ES-I3 (cell line): ENCODE measurements at regions not wholly inside any gene's neighbourhood (a gene's known extent, or its start where the extent isn't known, plus 50 kb on each side); places are given as distances from the start of the nearest gene placed in this dataset.

Experiments used
- H3K36me3 ChIP-seq: 2 replicates; pipeline ENCODE4 v1.6.1; 2013; ENCODE audit warnings: mild to moderate bottlenecking, low read length, control low read depth, moderate library complexity; ENCODE audit not compliant: insufficient read depth
- H3K4me1 ChIP-seq: 2 replicates; pipeline ENCODE4 v1.6.1; 2013; ENCODE audit warnings: mild to moderate bottlenecking, control low read depth, low read length; ENCODE audit not compliant: insufficient read depth
- H3K9ac ChIP-seq: 2 replicates; pipeline ENCODE4 v1.6.1; 2013; ENCODE audit warnings: low read depth, mild to moderate bottlenecking, low read length, moderate library complexity
- H3K9me3 ChIP-seq: 2 replicates; pipeline ENCODE4 v1.6.1; 2013; ENCODE audit warnings: mild to moderate bottlenecking, low read length, moderate library complexity; ENCODE audit not compliant: control insufficient read depth, insufficient read depth

GRCh38 chr1:203926025-203926540, 64.7 kb downstream of the SNRPE start:
- Histone ChIP-seq H3K4me1 (no peaks in the 10 kb centered on the region), H3K36me3 (no peaks in the 10 kb centered on the region), H3K9me3 (no peaks in the 10 kb centered on the region), H3K9ac (no peak overlapping the region)

DNA sequence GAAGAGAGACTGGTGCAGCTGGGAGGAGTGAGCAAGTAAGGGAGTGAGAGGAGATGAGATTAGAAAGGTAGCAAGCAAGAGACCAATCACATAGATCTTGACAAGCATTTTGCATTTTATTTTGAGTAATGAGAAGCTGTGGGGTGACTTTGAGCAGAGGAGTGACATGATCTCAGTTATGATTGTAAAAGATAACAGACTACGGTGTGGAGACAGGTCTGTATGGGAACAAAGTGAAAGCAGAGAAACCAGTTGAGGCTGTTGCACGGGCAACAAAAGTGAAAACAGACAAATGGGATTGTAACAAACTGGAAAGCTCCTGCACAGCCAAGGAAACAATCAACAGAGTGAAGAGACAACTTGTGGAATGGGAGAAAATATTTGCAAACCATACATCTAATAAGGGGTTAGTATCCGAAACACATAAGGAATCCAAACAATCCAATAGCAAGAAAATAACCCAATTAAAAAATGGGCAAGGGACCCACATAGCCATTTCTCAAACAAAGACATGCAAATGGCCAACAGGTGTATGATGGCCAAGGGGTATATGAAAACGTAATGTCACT, 68.4 kb downstream of the SNRPE start:
- Histone ChIP-seq H3K4me1 (peaks cover 3% of the 10 kb centered on the region; the same call in 1 of the 2 replicates), H3K9me3 (no peaks in the 10 kb centered on the region), H3K9ac (no peak overlapping the region), H3K36me3 (no peaks in the 10 kb centered on the region)

DNA sequence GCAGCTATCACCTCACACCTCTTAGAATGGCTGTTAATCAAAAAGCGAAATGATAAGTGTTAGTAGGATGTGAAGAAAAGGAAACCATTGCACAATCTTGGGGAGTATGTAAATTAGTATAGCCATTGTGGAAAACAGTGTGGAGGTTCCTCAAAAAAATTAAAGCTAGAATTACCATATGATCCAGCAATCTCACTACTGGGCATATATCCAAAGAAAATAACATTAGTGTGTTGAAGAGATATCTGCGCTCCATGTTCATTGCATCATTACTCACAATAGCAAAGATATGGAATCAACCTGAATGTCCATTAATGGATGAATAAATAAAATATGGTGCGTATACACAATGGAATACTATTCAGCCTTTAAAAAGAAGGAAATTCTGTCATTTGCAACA, 68.9 kb downstream of the SNRPE start:
- Histone ChIP-seq H3K9me3 (no peaks in the 10 kb centered on the region), H3K9ac (no peak overlapping the region), H3K4me1 (peaks cover 3% of the 10 kb centered on the region; the same call in 1 of the 2 replicates), H3K36me3 (no peaks in the 10 kb centered on the region)

GRCh38 chr1:203931953-203932352, 70.6 kb downstream of the SNRPE start:
- H3K9me3 ChIP-seq = no peaks in the 10 kb centered on the region
- no peak overlapping the region for H3K9ac ChIP-seq
- H3K4me1 ChIP-seq = peaks cover 3% of the 10 kb centered on the region; the same call in 1 of the 2 replicates
- H3K36me3 ChIP-seq = no peaks in the 10 kb centered on the region

DNA sequence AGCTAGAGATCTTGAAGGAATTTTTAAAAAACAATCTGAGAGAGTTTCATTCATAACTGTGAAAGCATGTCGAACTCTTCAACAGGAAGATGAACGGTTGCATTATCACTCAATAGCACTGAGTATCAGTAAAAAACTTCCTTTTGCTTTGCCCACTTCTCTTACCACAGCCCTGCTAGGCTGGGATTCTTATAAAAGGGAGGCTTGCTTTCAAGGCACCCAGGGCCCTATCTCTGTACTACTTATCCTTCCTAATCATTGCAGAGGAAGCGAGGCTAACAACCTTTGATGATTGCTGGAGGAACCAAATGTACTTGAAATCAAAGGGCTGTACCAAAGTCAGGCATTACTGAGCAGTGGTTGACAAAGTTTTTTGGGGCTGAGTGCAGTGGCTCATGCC, 71.2 kb downstream of the SNRPE start:
- Histone ChIP-seq H3K9ac (no peak overlapping the region), H3K4me1 (peaks cover 3% of the 10 kb centered on the region; the same call in 1 of the 2 replicates), H3K9me3 (no peaks in the 10 kb centered on the region), H3K36me3 (no peaks in the 10 kb centered on the region)

- Histone ChIP-seq H3K4me1 (peaks cover 3% of the 10 kb centered on the region; the same call in 1 of the 2 replicates), H3K36me3 (no peaks in the 10 kb centered on the region)
Measured at GRCh38 chr1:203934027-203934426, 72.6 kb downstream of the SNRPE start.

GRCh38 chr1:203934651-203935050, 73.3 kb downstream of the SNRPE start:
- peaks cover 3% of the 10 kb centered on the region; the same call in 1 of the 2 replicates for H3K4me1 ChIP-seq

More at GRCh38 chr1:203934027-203934426, 72.6 kb downstream of the SNRPE start:
- H3K9me3 ChIP-seq = no peaks in the 10 kb centered on the region
- H3K9ac ChIP-seq = no peak overlapping the region

GRCh38 chr1:203935321-203935720, 73.9 kb downstream of the SNRPE start:
- Histone ChIP-seq H3K9ac (no peak overlapping the region), H3K9me3 (no peaks in the 10 kb centered on the region), H3K4me1 (peaks cover 3% of the 10 kb centered on the region; the same call in 1 of the 2 replicates), H3K36me3 (no peaks in the 10 kb centered on the region)

More at GRCh38 chr1:203934651-203935050, 73.3 kb downstream of the SNRPE start:
- Histone ChIP-seq H3K9ac (no peak overlapping the region), H3K9me3 (no peaks in the 10 kb centered on the region), H3K36me3 (no peaks in the 10 kb centered on the region)

GRCh38 chr1:203937678-203938330, 76.4 kb downstream of the SNRPE start:
- no peaks in the 10 kb centered on the region for H3K9me3 ChIP-seq
- H3K4me1 ChIP-seq = peaks cover 3% of the 10 kb centered on the region; the same call in 1 of the 2 replicates
- H3K9ac ChIP-seq = no peak overlapping the region
- no peaks in the 10 kb centered on the region for H3K36me3 ChIP-seq

DNA sequence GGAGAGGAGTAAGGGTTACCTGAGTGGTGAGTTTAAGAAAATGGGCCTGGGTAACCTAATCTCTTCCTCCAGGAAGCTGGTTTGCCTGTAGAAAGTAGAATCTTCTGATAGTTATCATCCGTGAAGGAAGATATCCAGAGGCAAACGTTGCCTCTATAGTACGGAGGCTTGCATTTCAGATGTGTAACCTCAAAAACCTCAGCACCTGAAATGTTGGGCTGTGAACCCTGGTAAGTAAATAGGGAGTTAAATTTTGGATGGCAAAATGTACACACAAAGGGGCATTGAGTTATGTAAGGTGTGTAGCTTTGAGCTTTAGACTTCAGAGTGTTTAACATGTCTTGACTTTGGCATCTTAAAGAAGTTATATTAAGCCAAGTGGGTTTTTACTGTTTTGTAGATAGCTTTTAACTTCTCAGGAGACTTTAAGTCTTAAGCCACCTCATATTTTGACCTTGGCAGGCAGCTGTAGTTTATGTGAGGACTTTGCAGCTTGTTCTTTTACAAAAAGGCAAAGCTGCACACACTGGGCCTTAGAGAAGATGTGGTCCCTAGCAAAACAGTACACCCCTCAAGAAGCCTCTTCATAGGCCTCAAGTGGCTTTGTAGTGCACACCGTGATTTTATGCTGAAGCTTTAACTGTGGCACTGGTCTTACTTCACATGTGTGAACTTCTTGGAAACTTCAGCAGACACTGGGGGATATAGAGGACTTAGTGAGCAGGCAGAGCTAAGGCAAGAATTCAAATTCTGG, 83.4 kb downstream of the SNRPE start:
- Histone ChIP-seq H3K4me1 (no peaks in the 10 kb centered on the region), H3K36me3 (no peaks in the 10 kb centered on the region), H3K9ac (no peak overlapping the region), H3K9me3 (no peaks in the 10 kb centered on the region)

- H3K9me3 ChIP-seq = peaks cover 12% of the 10 kb centered on the region; the same call in 1 of the 2 replicates
- H3K4me1 ChIP-seq = no peaks in the 10 kb centered on the region
- no peak overlapping the region for H3K9ac ChIP-seq
- H3K36me3 ChIP-seq = no peaks in the 10 kb centered on the region
Measured at GRCh38 chr1:203954293-203954692, 92.9 kb downstream of the SNRPE start.

DNA sequence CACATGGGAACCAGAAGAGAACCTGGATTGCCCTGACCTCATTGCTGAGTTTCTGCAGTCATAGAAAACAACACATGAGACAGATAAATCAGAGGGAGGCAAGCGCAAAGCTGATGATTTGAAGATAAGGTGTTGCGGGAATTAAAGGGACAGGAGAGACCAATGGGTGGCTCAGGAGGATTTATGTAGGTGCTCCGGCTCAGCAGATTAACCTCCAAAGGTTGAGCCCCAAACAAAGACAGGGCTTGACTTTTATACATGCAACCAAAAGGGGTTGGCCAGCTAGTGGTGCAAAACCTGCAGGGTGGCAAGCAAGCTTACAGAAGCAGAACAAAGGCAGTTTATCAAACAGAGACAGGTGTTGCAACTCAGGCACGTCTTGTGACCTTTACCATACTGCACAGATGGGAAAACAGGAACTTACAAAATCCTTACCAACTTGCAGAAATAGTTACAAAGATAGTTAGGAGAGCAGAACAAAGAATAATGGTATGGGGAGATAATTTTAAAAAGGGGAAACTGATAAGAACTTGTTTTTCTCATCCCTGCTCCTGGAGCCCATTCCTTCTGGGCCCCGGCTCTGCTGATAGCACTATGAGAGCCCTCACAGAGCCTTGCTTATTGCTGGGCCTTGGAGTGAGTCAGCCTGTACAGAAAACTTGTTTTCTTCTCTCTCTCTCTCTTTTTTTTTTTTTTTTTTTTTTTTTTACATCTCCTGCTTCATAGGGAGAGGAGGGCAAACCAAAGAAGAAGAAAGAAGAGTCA, 93.6 kb downstream of the SNRPE start:
- peaks cover 12% of the 10 kb centered on the region; the same call in 1 of the 2 replicates for H3K9me3 ChIP-seq
- H3K9ac ChIP-seq = no peak overlapping the region
- no peaks in the 10 kb centered on the region for H3K4me1 ChIP-seq
- no peaks in the 10 kb centered on the region for H3K36me3 ChIP-seq

- H3K36me3 ChIP-seq = no peaks in the 10 kb centered on the region
- H3K9me3 ChIP-seq = peaks cover 30% of the 10 kb centered on the region
- no peak overlapping the region for H3K9ac ChIP-seq
- H3K4me1 ChIP-seq = no peaks in the 10 kb centered on the region
Measured at GRCh38 chr1:203968761-203969160, 104.2 kb upstream of the SOX13 start.

GRCh38 chr1:203969846-203970245, 103.1 kb upstream of the SOX13 start:
- Histone ChIP-seq H3K4me1 (no peaks in the 10 kb centered on the region), H3K9ac (no peak overlapping the region), H3K9me3 (peaks cover 38% of the 10 kb centered on the region), H3K36me3 (no peaks in the 10 kb centered on the region)
